ENCODE measurements at regions not wholly inside any gene's neighbourhood (a gene's known extent, or its start where the extent isn't known, plus 50 kb on each side); places are given as distances from the start of the nearest gene placed in this dataset.

DNA sequence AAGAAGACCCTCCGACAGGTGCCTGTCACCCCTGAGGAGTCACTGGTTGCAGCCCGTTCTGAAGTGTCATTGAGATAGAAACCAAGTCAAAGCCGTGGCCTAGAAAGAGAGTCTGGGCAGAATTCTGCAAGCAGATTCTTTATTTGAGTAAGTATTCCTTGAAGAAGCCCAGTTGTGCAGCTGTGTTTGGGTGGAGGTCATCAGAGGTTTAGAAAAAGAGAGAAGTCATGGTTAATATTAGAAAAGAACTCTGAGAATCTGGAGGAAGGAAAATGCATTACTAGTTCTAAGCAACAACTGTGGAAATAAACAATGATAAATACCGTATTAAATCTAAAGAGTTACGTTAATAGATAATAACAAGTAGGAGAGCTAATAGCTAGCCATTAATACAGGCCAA, 118.8 kb upstream of the KIRREL3 start:
- TF ChIP-seq, protein P1, sequence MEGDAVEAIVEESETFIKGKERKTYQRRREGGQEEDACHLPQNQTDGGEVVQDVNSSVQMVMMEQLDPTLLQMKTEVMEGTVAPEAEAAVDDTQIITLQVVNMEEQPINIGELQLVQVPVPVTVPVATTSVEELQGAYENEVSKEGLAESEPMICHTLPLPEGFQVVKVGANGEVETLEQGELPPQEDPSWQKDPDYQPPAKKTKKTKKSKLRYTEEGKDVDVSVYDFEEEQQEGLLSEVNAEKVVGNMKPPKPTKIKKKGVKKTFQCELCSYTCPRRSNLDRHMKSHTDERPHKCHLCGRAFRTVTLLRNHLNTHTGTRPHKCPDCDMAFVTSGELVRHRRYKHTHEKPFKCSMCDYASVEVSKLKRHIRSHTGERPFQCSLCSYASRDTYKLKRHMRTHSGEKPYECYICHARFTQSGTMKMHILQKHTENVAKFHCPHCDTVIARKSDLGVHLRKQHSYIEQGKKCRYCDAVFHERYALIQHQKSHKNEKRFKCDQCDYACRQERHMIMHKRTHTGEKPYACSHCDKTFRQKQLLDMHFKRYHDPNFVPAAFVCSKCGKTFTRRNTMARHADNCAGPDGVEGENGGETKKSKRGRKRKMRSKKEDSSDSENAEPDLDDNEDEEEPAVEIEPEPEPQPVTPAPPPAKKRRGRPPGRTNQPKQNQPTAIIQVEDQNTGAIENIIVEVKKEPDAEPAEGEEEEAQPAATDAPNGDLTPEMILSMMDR (IDR thresholded peaks at IDR 0.05; ENCODE audit: low read depth, low read length, poor library complexity, severe bottlenecking) = no peak
- no peak for TF ChIP-seq EZH2phosphoT487 (IDR thresholded peaks at IDR 0.05; ENCODE audit: borderline replicate concordance, low read length)

All from DOHH2 (cell line).